ENCODE measurements at regions not wholly inside any gene's neighbourhood (a gene's known extent, or its start where the extent isn't known, plus 50 kb on each side); places are given as distances from the start of the nearest gene placed in this dataset.

DNA sequence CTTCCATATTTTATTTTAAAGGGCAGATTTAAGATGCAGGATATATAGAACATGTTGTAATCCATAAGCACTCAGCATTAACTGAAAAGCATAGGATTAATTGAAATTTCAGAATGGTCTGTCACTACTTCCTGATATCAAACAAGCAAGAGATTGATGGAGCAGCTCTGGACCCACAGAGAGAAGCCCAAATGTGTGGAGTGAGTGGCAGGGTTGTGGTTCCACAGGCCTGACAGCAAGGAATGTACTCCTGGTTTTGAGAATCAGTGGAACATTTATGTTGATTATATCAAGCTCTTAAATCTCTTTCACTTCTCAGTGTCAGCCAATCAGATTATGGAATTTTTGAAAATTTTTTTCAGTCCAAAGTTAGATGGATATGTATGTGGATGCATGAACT lies 267.6 kb upstream of the PRICKLE1 start:
- no peak for DNase-seq (ENCODE audit: low spot score)
- H3K36me3 Mint-ChIP-seq (ENCODE audit: low read depth, unreplicated experiment): no peaks in the 10 kb centered on the region
- no peak for TF ChIP-seq CTCF (IDR thresholded peaks at IDR 0.05; ENCODE audit: unreplicated experiment)
- no peaks in the 10 kb centered on the region for H3K27me3 Mint-ChIP-seq (ENCODE audit: unreplicated experiment)
- H3K9me3 Mint-ChIP-seq (ENCODE audit: unreplicated experiment): no peaks in the 10 kb centered on the region
- no peak overlapping the region for H3K4me3 Mint-ChIP-seq (ENCODE audit: unreplicated experiment)
- peaks cover 5% of the 10 kb centered on the region for H3K4me1 Mint-ChIP-seq (ENCODE audit: unreplicated experiment)
- H3K27ac Mint-ChIP-seq (ENCODE audit: unreplicated experiment): no peak overlapping the region

DNA sequence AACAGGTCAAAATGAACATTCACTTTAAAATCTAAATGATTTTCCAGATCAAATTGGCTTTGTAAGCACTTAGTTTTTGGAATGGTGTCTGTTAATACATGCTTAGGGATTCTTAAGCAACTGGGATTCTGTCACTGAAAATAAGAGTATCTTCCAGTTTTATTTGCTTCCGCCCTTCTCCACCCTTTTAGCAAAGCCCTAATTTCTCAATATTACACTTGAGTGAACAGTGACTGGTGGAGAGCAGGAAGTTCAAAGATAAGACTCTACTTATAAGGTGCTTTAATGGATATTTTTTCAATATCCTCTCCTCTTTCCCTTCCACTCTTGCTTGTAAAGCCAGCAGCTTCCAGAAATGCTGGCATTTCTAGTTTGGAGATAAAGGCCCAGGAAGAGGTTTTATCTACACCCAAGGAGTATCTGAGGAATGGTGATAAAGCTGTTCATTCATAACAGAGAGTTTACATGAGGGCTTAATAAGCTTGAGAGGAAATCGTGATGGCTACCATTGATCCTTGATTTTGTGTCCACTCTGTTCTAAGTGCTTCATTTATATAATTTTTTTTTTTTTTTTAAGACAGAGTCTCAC lies 265.9 kb upstream of the PRICKLE1 start:
- H3K27ac Mint-ChIP-seq (ENCODE audit: unreplicated experiment): no peak overlapping the region
- H3K36me3 Mint-ChIP-seq (ENCODE audit: low read depth, unreplicated experiment): no peaks in the 10 kb centered on the region
- H3K4me3 Mint-ChIP-seq (ENCODE audit: unreplicated experiment): no peak overlapping the region
- TF ChIP-seq CTCF (IDR thresholded peaks at IDR 0.05; ENCODE audit: unreplicated experiment): no peak
- H3K27me3 Mint-ChIP-seq (ENCODE audit: unreplicated experiment): no peaks in the 10 kb centered on the region
- DNase-seq (ENCODE audit: low spot score): no peak
- peaks cover 5% of the 10 kb centered on the region for H3K4me1 Mint-ChIP-seq (ENCODE audit: unreplicated experiment)
- no peaks in the 10 kb centered on the region for H3K9me3 Mint-ChIP-seq (ENCODE audit: unreplicated experiment)

GRCh38 chr12:42854826-42855225 lies 265.3 kb upstream of the PRICKLE1 start:
- no peak for TF ChIP-seq CTCF (IDR thresholded peaks at IDR 0.05; ENCODE audit: unreplicated experiment)
- Mint-ChIP-seq H3K27ac (ENCODE audit: unreplicated experiment) (no peak overlapping the region), H3K9me3 (ENCODE audit: unreplicated experiment) (no peaks in the 10 kb centered on the region), H3K4me1 (ENCODE audit: unreplicated experiment) (peaks cover 5% of the 10 kb centered on the region), H3K36me3 (ENCODE audit: low read depth, unreplicated experiment) (no peaks in the 10 kb centered on the region), H3K27me3 (ENCODE audit: unreplicated experiment) (no peaks in the 10 kb centered on the region), H3K4me3 (ENCODE audit: unreplicated experiment) (no peak overlapping the region)
- DNase-seq (ENCODE audit: low spot score): no peak

DNA sequence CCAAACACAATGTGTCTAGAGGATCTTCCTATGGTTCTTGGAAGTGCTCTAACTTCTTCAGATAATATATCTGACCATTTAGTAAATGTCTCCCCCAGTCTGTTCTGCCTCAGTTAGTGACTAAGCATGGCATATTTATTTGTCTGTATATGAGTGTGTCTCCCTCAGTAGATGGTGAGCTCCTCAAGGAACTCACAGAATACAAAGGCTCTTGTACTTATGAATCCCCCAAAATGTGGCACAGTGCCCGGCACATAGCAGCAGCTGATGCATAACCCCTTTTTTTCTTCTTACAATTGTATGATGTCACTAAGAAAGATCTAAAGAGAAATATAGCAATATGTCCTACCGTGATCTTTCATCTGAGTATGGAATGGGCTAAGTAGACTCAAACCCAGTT lies 264.7 kb upstream of the PRICKLE1 start:
- H3K4me3 Mint-ChIP-seq (ENCODE audit: unreplicated experiment): no peak overlapping the region
- no peaks in the 10 kb centered on the region for H3K27me3 Mint-ChIP-seq (ENCODE audit: unreplicated experiment)
- DNase-seq (ENCODE audit: low spot score): no peak
- no peak for TF ChIP-seq CTCF (IDR thresholded peaks at IDR 0.05; ENCODE audit: unreplicated experiment)
- H3K27ac Mint-ChIP-seq (ENCODE audit: unreplicated experiment): no peak overlapping the region
- H3K9me3 Mint-ChIP-seq (ENCODE audit: unreplicated experiment): no peaks in the 10 kb centered on the region
- peaks cover 5% of the 10 kb centered on the region for H3K4me1 Mint-ChIP-seq (ENCODE audit: unreplicated experiment)
- no peaks in the 10 kb centered on the region for H3K36me3 Mint-ChIP-seq (ENCODE audit: low read depth, unreplicated experiment)

DNA sequence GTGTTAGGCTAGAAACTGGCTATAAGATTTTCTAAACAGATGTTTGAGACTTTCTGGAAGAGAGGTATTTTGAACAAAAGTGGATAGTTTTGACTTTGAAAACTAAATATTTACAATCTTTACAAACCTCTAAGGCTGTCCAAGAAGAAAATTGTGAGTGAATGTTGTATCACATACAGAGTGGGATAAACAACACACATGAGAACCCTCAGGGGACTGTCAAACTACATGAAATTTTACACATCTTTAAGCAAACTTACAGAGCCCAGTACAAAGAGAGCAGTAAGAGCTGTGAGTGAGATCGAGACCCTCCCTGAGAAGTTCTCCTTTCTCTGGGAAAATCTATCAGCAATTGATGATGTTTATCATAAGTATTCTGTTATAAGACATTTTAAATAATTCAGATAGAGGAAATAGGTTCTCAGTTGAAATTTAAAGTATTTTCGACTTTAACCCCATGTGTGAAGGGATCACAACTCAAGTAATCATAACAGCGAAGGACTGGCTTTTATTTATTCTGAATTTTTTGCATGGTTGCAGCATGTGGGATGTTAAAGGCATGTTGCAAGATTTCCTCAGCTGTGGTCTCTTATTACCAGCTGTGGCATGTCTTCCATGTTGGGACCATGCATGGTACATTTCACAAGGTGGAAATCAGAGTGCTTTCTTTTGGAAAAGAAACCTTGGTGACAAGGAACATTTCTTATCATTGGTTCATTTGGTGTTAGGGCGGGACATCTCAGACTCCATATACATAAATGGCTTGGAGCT lies 264.0 kb upstream of the PRICKLE1 start:
- H3K27me3 Mint-ChIP-seq (ENCODE audit: unreplicated experiment): no peaks in the 10 kb centered on the region
- no peak overlapping the region for H3K4me3 Mint-ChIP-seq (ENCODE audit: unreplicated experiment)
- TF ChIP-seq CTCF (IDR thresholded peaks at IDR 0.05; ENCODE audit: unreplicated experiment): no peak
- H3K36me3 Mint-ChIP-seq (ENCODE audit: low read depth, unreplicated experiment): no peaks in the 10 kb centered on the region
- peaks cover 5% of the 10 kb centered on the region for H3K4me1 Mint-ChIP-seq (ENCODE audit: unreplicated experiment)
- no peak for DNase-seq (ENCODE audit: low spot score)
- no peaks in the 10 kb centered on the region for H3K9me3 Mint-ChIP-seq (ENCODE audit: unreplicated experiment)
- no peak overlapping the region for H3K27ac Mint-ChIP-seq (ENCODE audit: unreplicated experiment)

Measured in endothelial cell (in vitro differentiated cells).